Fibroblast of the conjunctiva (primary cell): ENCODE measurements at regions not wholly inside any gene's neighbourhood (a gene's known extent, or its start where the extent isn't known, plus 50 kb on each side); places are given as distances from the start of the nearest gene placed in this dataset.

Experiments
- DNase-seq: peaks from one replicate; pipeline ENCODE4 v3.0.0-alpha.2; 2010; ENCODE audit warnings: low read depth

GRCh38 chr5:68379275-68380036 is 163.9 kb downstream of the PIK3R1 start:
- no peak for DNase-seq

- no peak for DNase-seq
These were observed 164.5 kb downstream of the PIK3R1 start for GRCh38 chr5:68380078-68380477.

GRCh38 chr5:68381060-68381459 is 165.5 kb downstream of the PIK3R1 start:
- no peak for DNase-seq

GRCh38 chr5:68381909-68382308 is 166.4 kb downstream of the PIK3R1 start:
- no peak for DNase-seq

GRCh38 chr5:68382640-68383039 is 167.1 kb downstream of the PIK3R1 start:
- DNase-seq = no peak

- no peak for DNase-seq
These were observed 168.3 kb downstream of the PIK3R1 start for GRCh38 chr5:68383888-68384310.

GRCh38 chr5:68384936-68385594 is 169.5 kb downstream of the PIK3R1 start:
- DNase-seq = no peak

- no peak for DNase-seq
These were observed 170.4 kb downstream of the PIK3R1 start for GRCh38 chr5:68385936-68386335.

- no peak for DNase-seq
These were observed 171.7 kb downstream of the PIK3R1 start for GRCh38 chr5:68387074-68387796.

- DNase-seq = no peak
These were observed 174.1 kb downstream of the PIK3R1 start for GRCh38 chr5:68389618-68390017.

- no peak for DNase-seq
These were observed 177.1 kb downstream of the PIK3R1 start for GRCh38 chr5:68392617-68393016.

GRCh38 chr5:68395302-68395701 is 179.7 kb downstream of the PIK3R1 start:
- no peak for DNase-seq

- DNase-seq = no peak
These were observed 180.5 kb downstream of the PIK3R1 start for GRCh38 chr5:68395926-68396511.

- DNase-seq = no peak
These were observed 181.2 kb downstream of the PIK3R1 start for GRCh38 chr5:68396722-68397121.

- no peak for DNase-seq
These were observed 182.7 kb downstream of the PIK3R1 start for GRCh38 chr5:68398146-68398812.

GRCh38 chr5:68403301-68403700 is 187.7 kb downstream of the PIK3R1 start:
- no peak for DNase-seq

GRCh38 chr5:68404246-68404645 is 188.7 kb downstream of the PIK3R1 start:
- no peak for DNase-seq

- DNase-seq = no peak
These were observed 189.6 kb downstream of the PIK3R1 start for GRCh38 chr5:68405026-68405684.

GRCh38 chr5:68405784-68406743 is 190.5 kb downstream of the PIK3R1 start:
- DNase-seq = no peak

- no peak for DNase-seq
These were observed 191.2 kb downstream of the PIK3R1 start for GRCh38 chr5:68406767-68407241.
